ENCODE measurements at regions not wholly inside any gene's neighbourhood (a gene's known extent, or its start where the extent isn't known, plus 50 kb on each side); places are given as distances from the start of the nearest gene placed in this dataset.

DNA sequence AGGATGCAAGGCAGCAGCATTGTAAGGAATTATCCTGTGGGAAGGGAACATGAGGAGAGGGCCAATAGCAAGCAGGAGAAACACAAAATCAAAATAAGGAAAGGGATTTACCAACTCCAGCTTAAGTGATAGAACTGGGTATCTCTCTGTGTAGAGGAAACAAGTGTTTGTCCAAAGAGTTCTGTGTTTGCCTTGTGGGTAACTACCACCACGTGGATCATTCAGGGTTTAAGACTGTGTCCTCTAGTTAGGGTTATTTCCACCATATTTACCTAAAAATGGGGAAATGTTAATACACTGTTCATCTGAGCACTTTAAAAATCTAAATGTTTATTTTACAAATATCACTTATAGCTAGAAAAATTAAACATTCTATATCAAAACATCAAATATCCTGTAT lies 283.3 kb downstream of the EIPR1 start:
- Mint-ChIP-seq H3K9me3 (no peaks in the 10 kb centered on the region), H3K36me3 (no peaks in the 10 kb centered on the region), H3K27ac (no peak overlapping the region), H3K27me3 (ENCODE audit: insufficient read depth, low read depth) (peaks cover 2% of the 10 kb centered on the region), H3K4me3 (no peak overlapping the region), H3K4me1 (peaks cover 4% of the 10 kb centered on the region)
- H3K4me3 ChIP-seq, result no peak overlapping the region
- no peaks in the 10 kb centered on the region for H3F3A ChIP-seq (ENCODE audit: low read depth)
- no peak overlapping the region for H3K4me2 ChIP-seq
- no peaks in the 10 kb centered on the region for H3K9me3 ChIP-seq (ENCODE audit: low read depth)
- no peaks in the 10 kb centered on the region for H3K4me1 ChIP-seq
- no peaks in the 10 kb centered on the region for H4K20me1 ChIP-seq (ENCODE audit: low read depth)
- no peaks in the 10 kb centered on the region for H3K79me2 ChIP-seq (ENCODE audit: low read depth)
- no peak for DNase-seq (ENCODE audit: low spot score)
- no peaks in the 10 kb centered on the region for H3K36me3 ChIP-seq
- no peak overlapping the region for H3K9ac ChIP-seq
- H3K27ac ChIP-seq, result no peak overlapping the region
- no peak overlapping the region for H2AFZ ChIP-seq (replicated peaks)
- TF ChIP-seq EZH2 (IDR thresholded peaks at IDR 0.05) (no peak), CTCF (IDR thresholded peaks at IDR 0.05) (no peak), EZH2phosphoT487 (IDR thresholded peaks at IDR 0.05) (no peak)
- no peaks in the 10 kb centered on the region for H3K27me3 ChIP-seq

DNA sequence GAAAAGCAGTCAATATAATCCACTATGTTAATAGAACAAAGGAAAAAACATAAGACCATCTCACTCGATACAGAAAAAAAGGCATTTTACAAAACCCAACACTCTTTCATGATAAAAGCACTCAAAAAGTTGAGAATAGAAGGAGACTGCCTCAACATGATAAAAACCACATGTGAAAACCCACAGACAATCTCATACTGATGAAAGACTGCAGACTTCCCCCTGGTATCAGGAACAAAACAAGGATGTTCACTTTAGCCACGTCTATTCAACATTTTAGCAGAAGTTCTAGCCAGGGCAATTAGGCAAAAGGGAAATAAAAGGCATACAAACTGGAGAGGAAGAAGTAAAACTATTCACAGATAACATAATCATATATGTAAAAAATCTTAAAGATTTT lies 285.9 kb downstream of the EIPR1 start:
- no peak overlapping the region for H2AFZ ChIP-seq (replicated peaks)
- H3K9me3 Mint-ChIP-seq, result peaks cover 1% of the 10 kb centered on the region
- H3F3A ChIP-seq (ENCODE audit: low read depth), result no peaks in the 10 kb centered on the region
- no peaks in the 10 kb centered on the region for H3K36me3 ChIP-seq
- TF ChIP-seq EZH2phosphoT487 (IDR thresholded peaks at IDR 0.05) (no peak), CTCF (IDR thresholded peaks at IDR 0.05) (no peak), EZH2 (IDR thresholded peaks at IDR 0.05) (no peak)
- H3K4me1 ChIP-seq, result no peaks in the 10 kb centered on the region
- no peaks in the 10 kb centered on the region for H3K9me3 ChIP-seq (ENCODE audit: low read depth)
- peaks cover 2% of the 10 kb centered on the region for H3K27me3 Mint-ChIP-seq (ENCODE audit: insufficient read depth, low read depth)
- H3K36me3 Mint-ChIP-seq, result no peaks in the 10 kb centered on the region
- H4K20me1 ChIP-seq (ENCODE audit: low read depth), result no peaks in the 10 kb centered on the region
- DNase-seq (ENCODE audit: low spot score), result no peak
- no peak overlapping the region for H3K4me2 ChIP-seq
- no peaks in the 10 kb centered on the region for H3K27me3 ChIP-seq
- no peak overlapping the region for H3K27ac ChIP-seq
- H3K9ac ChIP-seq, result no peak overlapping the region
- peaks cover 4% of the 10 kb centered on the region for H3K4me1 Mint-ChIP-seq
- H3K4me3 ChIP-seq, result no peak overlapping the region
- no peak overlapping the region for H3K4me3 Mint-ChIP-seq
- H3K79me2 ChIP-seq (ENCODE audit: low read depth), result no peaks in the 10 kb centered on the region
- no peak overlapping the region for H3K27ac Mint-ChIP-seq

DNA sequence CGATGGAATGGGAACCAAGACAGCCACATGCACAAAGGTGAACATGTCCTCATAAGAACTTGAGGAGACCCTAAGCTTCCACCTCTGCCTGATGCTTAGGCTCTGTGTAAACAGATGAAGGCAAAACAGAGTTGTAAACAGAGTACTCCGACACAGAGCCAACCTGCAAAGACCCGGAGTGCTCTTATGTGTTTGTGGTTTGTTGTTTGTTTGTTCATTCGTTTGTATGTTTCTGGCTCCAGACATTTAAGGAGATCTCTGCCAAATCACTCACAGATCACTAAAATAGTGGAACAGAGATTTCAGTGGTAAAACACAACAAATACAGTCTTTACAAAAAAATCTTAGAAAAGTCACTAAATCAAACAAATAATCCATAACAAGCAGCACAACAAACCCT lies 294.9 kb downstream of the EIPR1 start:
- H3K36me3 ChIP-seq, result no peaks in the 10 kb centered on the region
- H3K4me2 ChIP-seq, result no peak overlapping the region
- DNase-seq (ENCODE audit: low spot score), result no peak
- H3K4me3 ChIP-seq, result no peak overlapping the region
- H3K4me1 ChIP-seq, result peaks cover under 1% of the 10 kb centered on the region
- Mint-ChIP-seq H3K4me1 (peaks cover 5% of the 10 kb centered on the region), H3K27ac (no peak overlapping the region), H3K9me3 (peaks cover 12% of the 10 kb centered on the region), H3K4me3 (no peak overlapping the region), H3K36me3 (no peaks in the 10 kb centered on the region), H3K27me3 (ENCODE audit: insufficient read depth, low read depth) (peaks cover 3% of the 10 kb centered on the region)
- H3K9ac ChIP-seq, result no peak overlapping the region
- H3K9me3 ChIP-seq (ENCODE audit: low read depth), result no peaks in the 10 kb centered on the region
- no peak overlapping the region for H3K27ac ChIP-seq
- H2AFZ ChIP-seq (replicated peaks), result no peak overlapping the region
- no peaks in the 10 kb centered on the region for H4K20me1 ChIP-seq (ENCODE audit: low read depth)
- no peak for TF ChIP-seq EZH2phosphoT487 (IDR thresholded peaks at IDR 0.05)
- no peak for TF ChIP-seq EZH2 (IDR thresholded peaks at IDR 0.05)
- TF ChIP-seq CTCF (IDR thresholded peaks at IDR 0.05), result no peak
- no peaks in the 10 kb centered on the region for H3K79me2 ChIP-seq (ENCODE audit: low read depth)
- no peaks in the 10 kb centered on the region for H3F3A ChIP-seq (ENCODE audit: low read depth)
- no peaks in the 10 kb centered on the region for H3K27me3 ChIP-seq
